ENCODE measurements at regions not wholly inside any gene's neighbourhood (a gene's known extent, or its start where the extent isn't known, plus 50 kb on each side); places are given as distances from the start of the nearest gene placed in this dataset.

GRCh38 chrX:39985551-39985950 lies 112.2 kb downstream of the BCOR start:
- no peak for DNase-seq (ENCODE audit: low read depth in 2 of 3, low spot score in 1 of 3)

- no peak for DNase-seq (ENCODE audit: low read depth in 2 of 3, low spot score in 1 of 3)
These were observed 109.3 kb downstream of the BCOR start for GRCh38 chrX:39988496-39988895.

GRCh38 chrX:39990388-39990787 lies 107.4 kb downstream of the BCOR start:
- DNase-seq (ENCODE audit: low read depth in 2 of 3, low spot score in 1 of 3), result no peak

- no peak for DNase-seq (ENCODE audit: low read depth in 2 of 3, low spot score in 1 of 3)
These were observed 105.5 kb downstream of the BCOR start for GRCh38 chrX:39992300-39992699.

GRCh38 chrX:39995457-39995856 lies 102.3 kb downstream of the BCOR start:
- no peak for DNase-seq (ENCODE audit: low read depth in 2 of 3, low spot score in 1 of 3)

GRCh38 chrX:39996536-39996935 lies 101.2 kb downstream of the BCOR start:
- DNase-seq (ENCODE audit: low read depth in 2 of 3, low spot score in 1 of 3), result no peak

- no peak for DNase-seq (ENCODE audit: low read depth in 2 of 3, low spot score in 1 of 3)
These were observed 98.9 kb downstream of the BCOR start for GRCh38 chrX:39998636-39999406.

Data from stimulated activated CD4-positive, alpha-beta T cell treated with anti-CD3 and anti-CD28 coated beads, Interleukin-12 subunit alpha, Interleukin-12 subunit beta, amount 100 ng/mL, for 48 hours (primary cell).